Transverse colon (tissue), 4 donors: ENCODE measurements at regions not wholly inside any gene's neighbourhood (a gene's known extent, or its start where the extent isn't known, plus 50 kb on each side); places are given as distances from the start of the nearest gene placed in this dataset.

Source experiments
- DNase-seq: peaks from one replicate; pipeline ENCODE4 v3.0.0-alpha.2; 2019
- H3K27ac ChIP-seq, 4 donors: fragments of 200-600 bp; sonication (generic); 2 replicates each; pipeline ENCODE4 v1.5.1; 2016 to 2018; ENCODE audit warnings: inconsistent platforms in 4 of 4
- H3K27me3 ChIP-seq: fragments of 200-600 bp; sonication (generic); 2 replicates; pipeline ENCODE4 v1.5.1; 2017; ENCODE audit warnings: inconsistent platforms
- H3K36me3 ChIP-seq, 4 donors: fragments of 200-600 bp; sonication (generic); 2 replicates each; pipeline ENCODE4 v1.5.1; 2017 to 2019; ENCODE audit warnings: inconsistent platforms in 4 of 4
- H3K4me1 ChIP-seq, 4 donors: fragments of 200-600 bp; sonication (generic); 2 replicates each; pipeline ENCODE4 v1.5.1; 2017 to 2020; ENCODE audit warnings: inconsistent platforms in 4 of 4
- H3K4me3 ChIP-seq, 4 donors: fragments of 200-600 bp; sonication (generic); 1 replicate in 1 of 4; 2 replicates in 3 of 4; pipeline versions ENCODE4 v1.5.1 to v1.6.1; 2017 to 2019; ENCODE audit warnings: inconsistent platforms in 4 of 4
- H3K9me3 ChIP-seq, 2 donors: fragments of 200-600 bp; sonication (generic); 2 replicates each; pipeline ENCODE4 v1.5.1; 2017 to 2019; ENCODE audit warnings: inconsistent platforms in 2 of 2
- CTCF ChIP-seq, 5 experiments: fragments of 200-600 bp in 3 of 5; fragments of 450-650 bp in 2 of 5; sonication (generic) in 3 of 5; IDR thresholded peaks; 1 replicate in 2 of 5; 2 replicates in 3 of 5; pipeline ENCODE4 v1.5.1; 2016 to 2017; ENCODE audit warnings: antibody characterized with exemption in 5 of 5, inconsistent platforms in 3 of 5, mild to moderate bottlenecking in 2 of 5, moderate library complexity in 1 of 5
- EP300 ChIP-seq: sonication (generic); formaldehyde crosslinking; IDR thresholded peaks from one replicate; pipeline ENCODE4 v1.6.1; 2017; ENCODE audit warnings: antibody characterized with exemption, low read depth
- POLR2A ChIP-seq: fragments of 450-650 bp; IDR thresholded peaks from one replicate; pipeline ENCODE4 v1.6.1; 2016; ENCODE audit warnings: antibody characterized with exemption, mild to moderate bottlenecking, moderate library complexity
- POLR2AphosphoS5 ChIP-seq, 3 donors: sonication (generic); formaldehyde crosslinking; IDR thresholded peaks; one replicate each; pipeline ENCODE4 v1.6.1; 2016; ENCODE audit warnings: antibody characterized with exemption in 3 of 3
- WGBS, 2 donors: methylation state at CpG; one replicate each; pipeline ENCODE4 v1.1.5; 2018; ENCODE audit warnings: low coverage in 1 of 2; 5-methylcytosine and 5-hydroxymethylcytosine counted together
- in situ Hi-C, 4 donors: fragments of 200-750 bp; cut with MboI; loops; one replicate each; pipeline versions ENCODE4 v1.15.0 to v1.15.1; 2017; ENCODE audit warnings: low sequenced_read_pairs in 3 of 4, low pct_ligation_motif_present in 1 of 4, low pct_unique_long_range_greater_than_20kb in 1 of 4
- intact Hi-C: fragments of 100-400 bp; cut with DNase I; formaldehyde crosslinking; loops from one replicate; pipeline ENCODE4 v1.15.1; 2023; ENCODE audit warnings: low total_unique reads

DNA sequence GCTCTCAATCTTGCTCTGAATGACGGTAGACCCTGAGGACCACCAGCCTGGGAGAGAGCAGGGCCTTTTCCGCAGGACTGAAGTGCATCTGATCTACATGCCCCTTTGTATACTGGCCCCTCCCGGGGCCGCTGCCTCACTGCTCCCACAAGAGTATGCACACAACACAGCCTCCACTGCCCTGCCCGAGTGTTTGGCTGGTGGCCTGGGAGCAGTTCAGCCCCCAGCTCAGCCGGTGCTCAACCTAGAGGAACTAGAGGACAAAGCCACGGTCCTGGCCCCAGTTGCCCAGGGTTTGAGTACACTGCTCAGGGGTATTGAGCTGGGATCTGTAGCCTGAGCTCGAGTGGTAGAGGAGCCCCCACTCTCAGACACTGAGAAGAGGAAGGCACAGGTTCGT, 118.9 kb upstream of the CAB39 start:
- no peak for DNase-seq
- WGBS, 2 donors, result 95 to 100% methylated on average over 1 to 9 of the region's 9 CpGs
- no peak overlapping the region for H3K27ac ChIP-seq
- in situ Hi-C loops (no loop called here), intact Hi-C loops (no loop called here)
- H3K9me3 ChIP-seq, result no peaks in the 10 kb centered on the region
- no peak overlapping the region for H3K4me3 ChIP-seq
- H3K27me3 ChIP-seq, result no peaks in the 10 kb centered on the region
- H3K4me1 ChIP-seq, result no peaks in the 10 kb centered on the region
- no peaks in the 10 kb centered on the region for H3K36me3 ChIP-seq
- TF ChIP-seq CTCF (IDR thresholded peaks at IDR 0.05), result no peak
- no peak for TF ChIP-seq EP300
- no peak for TF ChIP-seq POLR2AphosphoS5 (IDR thresholded peaks at IDR 0.05)
- no peak for TF ChIP-seq POLR2A

GRCh38 chr2:230594286-230594840, 118.3 kb upstream of the CAB39 start:
- no peaks in the 10 kb centered on the region for H3K4me1 ChIP-seq
- no peak for TF ChIP-seq POLR2A
- no peak for TF ChIP-seq EP300
- TF ChIP-seq CTCF (IDR thresholded peaks at IDR 0.05), result no peak
- TF ChIP-seq POLR2AphosphoS5 (IDR thresholded peaks at IDR 0.05), result no peak
- 74% methylated on average over 3 of the region's 3 CpGs; no CpG with 5 or more reads in 1 of the 2 donors for WGBS, 2 donors

GRCh38 chr2:230599853-230600252, 112.8 kb upstream of the CAB39 start:
- intact Hi-C loops, result no loop called here
- H3K4me3 ChIP-seq, result no peak overlapping the region
- in situ Hi-C loops, result loop anchor here (25.0 kb wide), 2 partner anchors 388 to 588 kb away; partner anchors contain the start of gene SP110 (in 2 of the 4)
- H3K9me3 ChIP-seq, result no peaks in the 10 kb centered on the region
- no peak overlapping the region for H3K27ac ChIP-seq
- no peaks in the 10 kb centered on the region for H3K27me3 ChIP-seq
- no peaks in the 10 kb centered on the region for H3K36me3 ChIP-seq
- 66 to 84% methylated on average over 2 of the region's 2 CpGs for WGBS, 2 donors
- no peak for DNase-seq
- TF ChIP-seq EP300, result no peak
- TF ChIP-seq POLR2A, result no peak
- TF ChIP-seq POLR2AphosphoS5 (IDR thresholded peaks at IDR 0.05), result no peak
- TF ChIP-seq CTCF (IDR thresholded peaks at IDR 0.05), result no peak
- H3K4me1 ChIP-seq, result no peaks in the 10 kb centered on the region

More at GRCh38 chr2:230594286-230594840, 118.3 kb upstream of the CAB39 start:
- Histone ChIP-seq H3K27ac (no peak overlapping the region), H3K27me3 (no peaks in the 10 kb centered on the region), H3K4me3 (no peak overlapping the region), H3K36me3 (no peaks in the 10 kb centered on the region), H3K9me3 (no peaks in the 10 kb centered on the region)
- DNase-seq, result no peak
- intact Hi-C loops (no loop called here), in situ Hi-C loops (no loop called here)

DNA sequence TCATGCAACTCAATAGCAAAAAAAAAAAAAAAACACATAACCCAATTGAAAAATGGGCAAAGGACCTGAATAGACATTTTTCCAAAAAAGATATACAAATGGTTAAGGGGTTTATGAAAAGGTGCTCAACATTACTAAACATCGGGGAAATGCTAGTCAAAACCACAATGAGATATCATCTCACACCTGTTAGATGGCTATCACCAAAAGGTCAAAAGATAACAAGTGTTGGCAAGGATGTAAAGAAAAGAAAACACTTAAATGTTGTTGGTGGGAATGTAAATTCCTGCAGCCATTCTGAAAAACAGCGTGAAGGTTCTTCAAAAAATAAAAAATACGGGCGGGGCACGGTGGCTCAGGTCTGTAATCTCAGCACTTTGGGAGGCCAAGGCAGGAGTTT, 112.4 kb upstream of the CAB39 start:
- in situ Hi-C loops, result loop anchor here (25.0 kb wide), 2 partner anchors 388 to 588 kb away; partner anchors contain the start of gene SP110 (in 2 of the 4)
- WGBS, 2 donors, result 14 to 54% methylated on average over 1 to 5 of the region's 5 CpGs
- intact Hi-C loops, result no loop called here

More for the DNA sequence above, 112.4 kb upstream of the CAB39 start:
- H3K36me3 ChIP-seq, result no peaks in the 10 kb centered on the region
- no peaks in the 10 kb centered on the region for H3K27me3 ChIP-seq
- no peaks in the 10 kb centered on the region for H3K9me3 ChIP-seq
- no peak overlapping the region for H3K27ac ChIP-seq
- no peak for DNase-seq
- TF ChIP-seq POLR2A (no peak), EP300 (no peak), CTCF (IDR thresholded peaks at IDR 0.05) (no peak), POLR2AphosphoS5 (IDR thresholded peaks at IDR 0.05) (no peak)
- no peaks in the 10 kb centered on the region for H3K4me1 ChIP-seq
- no peak overlapping the region for H3K4me3 ChIP-seq
